GM19468 (cell line): ENCODE measurements at regions not wholly inside any gene's neighbourhood (a gene's known extent, or its start where the extent isn't known, plus 50 kb on each side); places are given as distances from the start of the nearest gene placed in this dataset.

Experiments used
- ATAC-seq: cut with Tn5 transposase; IDR thresholded peaks from one replicate; pipeline ENCODE4 v1.9.1; 2021; ENCODE audit warnings: mild to moderate bottlenecking, moderate library complexity, moderate number of reproducible peaks; ENCODE audit not compliant: unreplicated experiment; ENCODE audit errors: extremely low read depth

GRCh38 chr1:116318897-116319296 lies 54.1 kb upstream of the ATP1A1 start:
- no peak for ATAC-seq

GRCh38 chr1:116320874-116321273 lies 52.2 kb upstream of the ATP1A1 start:
- ATAC-seq = no peak

GRCh38 chr1:116321766-116322175 lies 51.3 kb upstream of the ATP1A1 start:
- ATAC-seq = no peak

- ATAC-seq = no peak
Measured at GRCh38 chr1:116322752-116323405, 50.2 kb upstream of the ATP1A1 start.
